Stimulated activated CD8-positive, alpha-beta memory T cell treated with anti-CD3 and anti-CD28 coated beads, Interleukin-2, amount 100 ng/mL, for 48 hours (primary cell): ENCODE measurements at regions not wholly inside any gene's neighbourhood (a gene's known extent, or its start where the extent isn't known, plus 50 kb on each side); places are given as distances from the start of the nearest gene placed in this dataset.
"Not testable (repeated sequence)": the region's sequence is repeated elsewhere in the genome, so short reads cannot be mapped to it uniquely, and the experiment has no call there.

Source experiments
- DNase-seq, 2 donors: peaks; one replicate each; pipeline ENCODE4 v3.0.0-alpha.2; 2020; ENCODE audit warnings: low read depth in 2 of 2

DNA sequence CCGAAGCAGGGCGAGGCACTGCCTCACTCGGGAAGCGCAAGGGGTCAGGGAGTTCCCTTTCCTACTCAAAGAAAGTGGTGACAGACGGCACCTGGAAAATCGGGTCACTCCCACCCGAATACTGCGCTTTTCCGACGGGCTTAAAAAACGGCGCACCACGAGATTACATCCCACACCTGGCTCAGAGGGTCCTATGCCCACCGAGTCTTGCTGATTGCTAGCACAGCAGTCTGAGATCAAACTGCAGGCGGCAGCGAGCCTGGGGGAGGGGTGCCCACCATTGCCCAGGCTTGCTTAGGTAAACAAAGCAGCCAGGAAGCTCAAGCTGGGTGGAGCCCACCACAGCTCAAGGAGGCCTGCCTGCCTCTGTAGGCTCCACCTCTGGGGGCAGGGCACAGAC lies 549.4 kb downstream of the KIF20B start:
- DNase-seq, result not testable (repeated sequence)

DNA sequence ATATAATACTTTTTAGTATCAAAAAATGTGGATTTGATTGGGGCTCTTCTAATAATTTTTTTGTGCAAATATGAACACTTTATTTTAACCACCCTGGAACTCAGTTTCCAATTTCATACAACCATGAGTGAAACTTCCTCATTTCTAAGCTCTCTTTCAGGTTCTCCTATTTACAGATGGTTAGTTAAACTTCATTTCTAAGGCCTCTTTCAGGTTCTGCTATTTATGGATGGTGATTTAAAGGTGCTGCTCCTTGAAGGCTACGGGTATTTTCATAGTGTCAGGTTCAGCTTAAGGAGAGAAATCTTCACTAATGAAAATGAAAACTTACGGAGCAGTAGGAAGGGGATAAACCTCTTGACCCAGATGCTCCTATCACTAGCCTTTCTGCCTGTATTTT lies 568.3 kb downstream of the KIF20B start:
- DNase-seq, result no peak

DNA sequence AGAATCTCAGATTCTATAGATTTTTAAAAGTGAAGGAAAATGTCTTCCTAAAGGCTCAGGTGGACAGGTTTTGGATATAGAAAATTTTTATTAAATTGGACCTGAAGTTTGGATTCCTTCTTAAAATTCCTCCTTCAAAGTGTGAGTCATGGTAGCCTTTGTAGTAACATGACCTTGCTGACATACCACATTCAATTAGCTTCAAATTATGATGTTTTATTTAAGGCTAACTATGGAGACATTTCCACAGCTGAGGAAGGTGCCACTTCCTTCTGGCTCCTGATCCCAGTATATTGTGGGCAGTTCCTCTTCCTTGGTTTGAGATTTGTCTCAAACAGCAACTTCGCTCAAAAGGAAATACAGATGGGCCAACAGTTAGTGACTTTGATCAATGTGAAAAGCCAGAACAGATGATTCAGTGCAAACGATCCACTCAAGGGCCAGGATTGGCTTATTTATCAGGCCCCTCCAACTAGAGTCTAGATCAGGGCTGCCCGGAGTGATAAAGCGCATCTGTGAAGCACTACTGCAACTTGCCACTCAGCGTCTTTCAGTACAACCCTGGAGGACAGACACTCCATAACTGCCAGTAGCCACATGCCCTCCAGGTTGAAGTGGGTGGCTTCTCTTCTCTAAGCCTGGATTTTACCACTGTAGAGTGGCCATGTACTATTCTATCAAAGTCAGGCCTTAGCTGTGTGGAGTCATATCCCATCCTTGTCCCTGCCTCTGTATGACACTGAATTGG lies 573.5 kb downstream of the KIF20B start:
- no peak for DNase-seq

DNA sequence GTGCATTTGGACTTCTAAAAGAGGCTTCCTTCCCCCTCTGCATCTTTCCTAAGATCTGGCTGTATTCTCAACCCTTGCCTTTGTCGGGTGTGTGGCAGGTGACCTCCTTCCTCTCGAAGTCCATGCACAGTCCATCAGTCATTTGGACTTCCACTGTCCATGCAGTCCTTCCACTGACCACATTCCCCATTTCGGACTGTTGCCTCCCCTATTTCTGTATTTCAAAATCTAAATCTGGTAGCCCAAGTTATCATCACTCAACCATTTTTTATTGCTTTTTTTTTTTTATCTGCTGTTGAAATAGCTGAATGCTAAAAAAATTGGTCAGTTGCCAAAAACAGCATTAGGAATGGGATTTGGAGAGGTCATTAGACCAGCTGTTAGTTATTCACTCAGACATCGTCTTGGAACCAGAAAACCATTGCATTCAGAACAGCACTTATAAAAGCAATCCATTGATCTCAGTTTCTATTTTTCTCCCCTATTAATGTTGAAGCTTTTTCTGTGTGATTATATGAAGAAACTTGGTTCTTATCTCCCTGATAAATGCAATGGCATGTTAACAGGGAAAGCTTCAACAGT lies 575.6 kb downstream of the KIF20B start:
- DNase-seq, result no peak

DNA sequence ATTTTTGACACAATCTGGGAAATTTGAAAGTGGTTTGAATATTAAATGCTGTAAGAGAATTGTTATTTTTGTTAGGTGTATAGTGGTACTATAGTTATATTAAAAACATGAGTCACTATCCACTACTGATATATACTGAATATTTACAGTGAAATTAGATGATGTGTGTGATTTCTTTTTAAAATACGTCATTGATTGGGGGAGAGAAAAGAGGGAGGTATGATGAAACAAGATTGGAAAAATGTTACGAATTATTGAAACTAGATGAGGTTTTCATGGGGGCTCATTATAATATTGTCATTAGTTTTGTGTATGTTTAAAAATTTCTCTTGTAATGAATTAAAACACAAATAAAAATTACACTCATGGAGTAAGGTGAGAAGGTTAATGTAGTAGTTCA lies 571.4 kb downstream of the HTR7 start:
- no peak for DNase-seq

DNA sequence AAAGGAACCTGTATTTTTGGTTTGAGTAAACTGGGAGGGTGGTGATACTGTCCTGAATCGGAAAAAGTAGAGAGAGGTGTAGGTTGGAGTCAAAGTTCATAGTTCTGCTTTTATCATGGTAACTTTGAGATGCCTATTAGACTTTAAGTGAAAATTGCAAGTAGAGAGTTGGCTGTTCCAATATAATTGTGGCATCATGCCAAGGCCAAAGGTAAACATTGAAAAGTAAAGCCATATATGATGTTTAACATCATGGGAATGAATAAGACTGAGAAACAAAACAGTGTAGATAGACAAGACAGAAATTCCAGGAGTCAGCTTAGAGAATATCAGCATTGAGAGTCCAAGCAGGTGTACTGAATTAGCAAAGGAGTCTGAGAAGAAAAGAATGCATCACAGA lies 570.9 kb downstream of the HTR7 start:
- DNase-seq, result no peak

DNA sequence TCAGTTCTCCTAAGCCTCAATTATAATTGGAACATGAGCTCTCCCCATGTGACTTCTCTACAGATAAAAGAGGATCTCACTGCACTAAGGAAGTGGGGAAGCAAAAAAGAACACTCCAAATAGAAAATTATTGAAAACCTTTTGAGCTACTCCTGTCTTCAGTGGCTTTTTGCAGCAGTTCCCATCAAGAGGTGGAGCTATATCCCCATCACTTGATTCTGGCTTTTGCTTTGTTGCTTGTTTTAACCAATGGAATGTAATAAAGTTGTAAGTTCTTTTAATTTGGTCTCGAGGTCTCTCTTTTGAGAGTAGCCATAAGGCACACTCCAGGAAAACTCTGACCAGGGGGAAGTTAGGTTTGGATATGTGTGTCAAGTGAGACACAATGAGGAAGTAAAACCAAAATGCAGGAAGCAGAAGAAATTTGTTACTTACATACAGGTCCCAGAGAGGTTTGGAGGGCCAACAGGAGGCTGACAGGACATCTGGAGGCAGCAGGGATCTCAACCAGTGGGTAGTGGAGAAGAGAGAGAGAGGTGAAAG lies 569.4 kb downstream of the HTR7 start:
- no peak for DNase-seq

DNA sequence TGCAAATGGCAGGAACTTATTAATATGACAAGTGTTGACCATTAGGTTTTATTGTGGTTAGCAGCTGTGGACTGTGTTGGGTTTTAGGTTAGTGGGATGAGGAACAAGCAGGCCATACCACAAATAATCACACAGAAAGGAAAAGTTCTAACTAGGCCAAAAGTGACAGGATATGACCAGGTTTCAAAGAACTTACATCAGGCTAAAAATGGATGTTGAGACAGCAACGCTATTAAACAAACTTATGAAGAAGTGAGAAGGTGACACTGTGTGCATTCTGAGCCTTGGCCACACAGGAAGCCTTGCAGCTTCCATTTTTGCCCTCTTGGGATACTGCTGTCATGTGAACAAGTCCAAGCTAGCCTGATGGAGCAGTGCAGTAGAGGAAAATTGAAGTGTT lies 568.8 kb downstream of the HTR7 start:
- DNase-seq, result no peak

DNA sequence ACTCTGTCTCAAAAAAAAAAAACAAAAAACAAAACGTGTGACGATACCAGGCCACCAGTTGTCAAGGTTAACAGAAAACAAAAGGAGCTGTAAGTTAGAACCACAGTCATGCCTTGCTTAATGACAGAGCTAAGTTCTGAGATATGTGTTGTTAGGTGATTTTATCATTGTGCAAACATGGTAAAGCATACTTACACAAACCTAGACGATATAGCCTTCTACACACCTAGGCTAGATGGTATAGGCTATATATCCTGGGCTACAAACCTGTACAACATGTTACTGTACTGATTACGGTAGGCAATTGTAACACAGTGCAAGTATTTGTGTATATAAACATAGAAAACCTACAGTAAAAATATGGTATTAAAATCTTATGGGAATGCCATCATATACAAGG lies 564.2 kb downstream of the HTR7 start:
- DNase-seq, result no peak

DNA sequence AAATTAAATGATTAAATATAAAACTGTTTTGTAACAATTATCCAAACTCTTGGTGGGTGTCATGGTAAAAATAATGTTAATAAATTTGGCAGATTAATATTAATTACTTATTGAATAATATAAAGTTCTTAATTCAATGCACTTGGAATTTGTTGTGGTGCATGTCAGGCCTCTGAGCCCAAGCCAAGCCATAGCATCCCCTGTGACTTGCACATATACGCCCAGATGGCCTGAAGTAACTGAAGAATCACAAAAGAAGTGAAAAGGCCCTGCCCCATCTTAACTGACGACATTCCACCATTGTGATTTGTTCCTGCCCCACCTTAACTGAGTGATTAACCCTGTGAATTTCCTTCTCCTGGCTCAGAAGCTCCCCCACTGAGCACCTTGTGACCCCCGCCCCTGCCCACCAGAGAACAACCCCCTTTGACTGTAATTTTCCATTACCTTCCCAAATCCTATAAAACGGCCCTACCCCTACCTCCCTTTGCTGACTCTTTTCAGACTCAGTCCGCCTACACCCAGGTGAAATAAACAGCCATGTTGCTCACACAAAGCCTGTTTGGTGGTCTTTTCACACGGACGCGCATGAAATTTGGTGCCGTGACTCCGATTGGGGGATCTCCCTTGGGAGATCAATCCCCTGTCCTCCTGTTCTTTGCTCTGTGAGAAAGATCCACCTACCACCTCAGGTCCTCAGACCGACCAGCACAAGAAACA lies 562.9 kb downstream of the HTR7 start:
- not testable (repeated sequence) for DNase-seq

DNA sequence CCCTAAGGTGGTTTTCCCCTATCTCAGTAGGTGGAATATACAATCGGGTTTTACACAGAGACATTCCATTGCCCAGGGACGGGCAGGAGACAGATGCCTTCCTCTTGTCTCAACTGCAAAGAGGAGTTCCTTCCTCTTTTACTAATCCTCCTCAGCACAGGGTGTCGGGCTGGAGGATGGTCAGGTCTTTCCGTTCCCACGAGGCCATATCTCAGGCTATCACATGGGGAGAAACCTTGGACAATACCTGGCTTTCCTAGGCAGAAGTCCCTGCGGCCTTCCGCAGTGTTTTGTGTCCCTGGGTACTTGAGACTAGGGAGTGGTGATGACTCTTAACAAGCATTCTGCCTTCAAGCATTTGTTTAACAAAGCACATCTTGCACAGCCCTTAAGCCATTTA lies 555.8 kb downstream of the HTR7 start:
- DNase-seq, result not testable (repeated sequence)

DNA sequence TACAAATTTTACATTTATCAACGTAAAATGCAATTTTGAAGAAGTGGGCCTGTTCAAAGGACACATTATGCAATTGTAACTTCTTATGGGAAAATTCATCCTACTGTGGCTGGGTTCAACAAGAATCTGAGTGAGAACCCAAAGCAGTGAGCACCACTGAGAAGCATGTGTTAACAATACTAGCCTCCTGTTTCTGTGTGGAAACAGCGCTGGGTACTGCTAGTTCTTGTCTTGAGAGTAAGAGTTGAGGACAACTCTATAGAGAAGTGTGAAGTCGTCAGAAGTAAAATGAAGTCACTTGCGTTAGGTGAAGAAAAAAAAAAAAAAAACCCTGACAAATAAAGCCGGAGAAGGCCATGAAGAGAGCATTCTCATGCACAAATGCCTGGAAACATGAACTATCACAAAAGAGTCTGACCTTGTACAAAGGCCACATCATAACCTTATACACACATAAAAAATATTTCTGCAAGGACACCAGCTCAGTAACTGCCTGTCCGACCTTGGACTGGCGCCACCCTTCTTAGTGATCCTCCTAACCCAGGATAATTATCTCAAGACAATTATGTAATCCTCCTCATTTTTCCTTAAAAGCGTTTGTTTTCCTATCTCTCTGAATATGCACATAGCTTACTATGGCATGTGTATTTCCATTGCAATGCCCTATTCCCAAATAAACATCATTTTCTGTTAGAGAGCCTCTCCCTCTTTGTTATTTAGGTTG lies 554.9 kb downstream of the HTR7 start:
- DNase-seq, result no peak

DNA sequence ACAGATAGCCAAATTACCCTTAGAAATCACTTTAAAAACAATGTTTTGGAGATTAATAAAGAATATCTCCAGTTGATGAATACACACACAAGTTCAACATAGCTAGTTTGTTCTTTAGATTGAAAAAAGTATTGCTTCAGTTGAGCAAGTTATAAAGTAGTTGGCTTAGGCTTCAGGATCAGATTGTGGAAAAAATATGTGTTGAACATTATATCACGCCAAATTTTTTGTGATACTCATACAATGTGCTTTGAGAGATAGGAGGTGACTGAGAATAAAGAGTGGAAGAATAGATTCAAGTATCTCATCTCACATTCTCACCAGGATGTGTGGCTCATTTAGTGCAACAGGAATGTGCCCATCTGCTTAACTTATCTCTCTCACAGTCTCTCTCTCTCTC lies 553.3 kb downstream of the HTR7 start:
- no peak for DNase-seq

DNA sequence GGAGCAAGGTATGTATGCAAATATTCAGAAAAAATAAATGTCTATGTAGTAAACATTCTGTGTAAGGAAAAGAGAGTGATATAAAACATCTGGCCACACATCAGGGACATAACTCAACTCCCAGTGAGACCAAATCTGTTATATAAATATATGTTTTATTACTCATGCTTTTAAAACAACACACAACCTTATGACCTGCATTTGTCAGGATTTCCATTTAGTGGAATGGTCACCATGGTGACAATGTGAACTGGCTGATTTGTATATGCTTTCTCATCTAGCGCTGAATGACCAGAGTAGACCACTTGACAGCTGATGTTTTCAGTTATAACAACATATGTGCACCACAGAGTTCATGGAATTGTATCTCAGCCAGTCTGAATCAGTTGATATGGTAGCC lies 551.7 kb downstream of the HTR7 start:
- DNase-seq, result no peak

DNA sequence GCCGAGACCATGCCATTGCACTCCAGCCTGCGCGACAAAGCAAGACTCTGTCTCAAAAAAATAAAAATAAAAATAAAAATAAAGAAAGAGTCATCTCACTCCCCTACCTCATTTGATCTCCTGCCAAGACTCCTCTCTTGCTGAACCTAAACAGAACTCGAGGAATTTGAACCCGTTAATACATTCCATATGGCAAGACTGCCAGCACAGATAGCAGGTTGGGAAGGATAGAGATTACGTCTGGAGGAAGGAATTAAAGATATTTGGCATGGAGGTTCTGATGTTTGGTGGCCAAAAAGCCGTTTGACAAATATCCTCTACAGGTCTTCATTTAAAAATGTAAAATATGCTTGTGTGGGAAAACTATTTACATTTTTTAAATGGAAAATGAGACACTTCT lies 549.6 kb downstream of the HTR7 start:
- DNase-seq, result no peak

DNA sequence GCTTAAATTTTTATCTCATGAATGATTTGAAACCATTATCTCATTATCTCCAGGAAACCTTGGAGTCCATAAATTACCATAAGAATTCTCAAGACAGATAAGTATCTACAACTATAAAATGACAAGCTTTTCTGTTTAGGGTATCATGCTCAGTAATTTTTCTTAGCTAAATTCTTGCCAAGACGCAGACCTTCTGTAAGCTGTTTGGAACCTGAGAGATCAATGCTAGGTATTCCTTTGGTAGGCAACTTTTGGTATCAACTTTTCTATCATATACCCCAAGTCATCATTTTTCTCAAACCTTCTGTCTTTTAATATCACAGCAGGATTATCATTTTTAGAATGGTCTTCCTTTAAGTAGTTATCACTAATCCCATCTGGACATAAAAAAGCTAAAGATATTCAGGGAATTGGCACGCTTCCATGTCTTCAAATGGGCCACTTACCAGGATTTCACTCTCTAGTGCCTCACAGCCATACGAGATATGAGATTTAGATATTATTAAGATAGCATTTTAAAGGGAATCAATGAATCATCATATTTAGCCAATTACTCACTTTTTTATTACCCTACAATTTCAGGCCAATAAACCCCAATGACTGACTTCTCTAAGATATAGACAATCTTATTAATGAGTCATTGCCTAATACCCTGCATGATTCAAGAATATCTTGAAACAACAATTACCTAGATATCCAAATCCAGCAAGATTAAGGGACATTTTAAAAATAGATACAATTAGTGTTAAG lies 544.1 kb downstream of the HTR7 start:
- no peak for DNase-seq

DNA sequence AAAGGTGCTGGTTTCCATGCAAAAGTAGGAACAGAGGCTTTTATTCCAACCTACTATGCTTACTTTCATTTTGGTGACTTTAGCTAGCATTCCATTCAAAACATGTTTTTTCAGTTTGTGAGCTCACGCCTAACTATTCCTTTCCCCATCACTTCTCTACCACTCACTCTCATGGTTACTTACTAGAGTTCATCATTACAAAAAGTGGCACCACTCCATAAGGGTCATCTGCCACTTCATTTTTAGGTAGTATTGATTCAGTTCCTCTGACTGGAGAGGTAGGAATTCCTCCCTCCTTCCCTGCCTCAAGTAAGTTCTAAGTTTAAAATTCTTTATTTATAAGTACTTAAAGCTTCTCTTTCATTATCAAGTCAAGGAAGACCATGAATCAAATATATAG lies 543.1 kb downstream of the HTR7 start:
- DNase-seq, result no peak

DNA sequence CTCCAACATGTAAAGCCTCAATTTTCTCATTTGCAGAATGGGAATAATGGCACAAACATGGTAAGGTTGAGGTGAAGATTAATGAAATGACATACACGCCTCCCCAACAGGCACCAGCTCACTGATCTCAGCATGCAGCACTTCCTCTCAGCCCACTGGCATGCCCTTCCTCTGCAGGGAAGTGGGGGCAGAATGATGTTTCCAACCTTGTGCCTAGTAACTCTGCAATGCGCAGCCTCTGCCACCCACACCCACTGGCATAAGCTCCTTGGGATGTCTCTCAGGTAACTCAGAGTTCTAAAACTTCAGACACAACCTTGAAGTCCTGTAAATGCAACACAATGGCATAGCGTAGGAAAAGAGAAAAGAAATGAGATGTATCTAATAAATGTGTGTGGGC lies 540.7 kb downstream of the HTR7 start:
- no peak for DNase-seq

DNA sequence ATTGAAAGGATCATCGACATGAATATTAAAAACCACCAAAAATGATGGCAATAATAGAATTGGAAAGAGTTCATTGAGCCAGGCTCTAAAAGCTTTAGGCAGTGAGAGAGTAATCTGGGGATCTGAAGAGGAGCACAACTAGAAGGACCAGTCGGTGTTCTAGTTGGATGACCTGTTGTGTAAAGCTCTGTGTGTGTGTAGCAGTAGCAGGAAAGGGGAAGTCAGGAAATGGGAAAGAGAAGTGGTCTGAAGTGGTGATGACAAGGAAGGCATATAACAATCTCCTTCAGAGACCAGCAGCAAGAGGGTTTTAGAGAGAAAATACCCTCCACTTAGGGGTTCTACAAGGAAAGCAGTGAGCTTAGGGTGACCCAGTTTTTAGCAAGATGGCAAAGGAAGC lies 539.2 kb downstream of the HTR7 start:
- no peak for DNase-seq

DNA sequence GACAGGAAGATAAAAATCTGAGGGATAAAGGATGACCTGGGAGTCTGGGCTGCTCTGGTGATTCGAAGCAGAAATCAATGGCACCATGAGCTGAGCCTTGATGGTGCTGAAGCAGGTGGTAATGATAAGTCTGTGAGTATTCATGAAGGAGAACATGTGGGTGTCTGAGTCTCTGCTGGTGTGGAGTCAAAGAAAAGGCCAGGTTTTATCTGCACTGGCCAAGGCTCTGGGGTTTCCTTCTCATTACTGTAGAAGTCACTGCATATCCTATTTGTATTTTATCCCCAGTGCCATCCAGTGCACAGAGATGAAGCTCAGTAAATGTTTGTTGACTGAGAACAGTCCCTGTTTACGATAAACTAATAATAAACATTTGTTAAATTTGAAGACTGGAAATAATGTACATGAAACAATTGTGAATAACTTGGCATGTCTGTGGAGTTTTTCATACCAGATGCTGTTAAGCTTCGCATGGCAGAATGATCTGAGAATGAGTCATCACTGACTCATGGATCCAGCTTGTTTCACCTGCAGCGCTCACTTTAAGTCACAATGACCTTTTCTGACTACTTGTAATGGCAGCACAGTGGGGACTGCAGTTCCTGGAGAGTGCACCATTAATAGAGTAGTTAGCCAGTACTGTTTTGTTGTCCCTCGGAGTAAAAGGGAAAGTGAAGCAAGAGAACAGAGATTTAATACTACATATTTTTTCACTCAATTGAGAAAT lies 538.5 kb downstream of the HTR7 start:
- no peak for DNase-seq
